Colonic mucosa (tissue), 4 donors: ENCODE measurements at regions not wholly inside any gene's neighbourhood (a gene's known extent, or its start where the extent isn't known, plus 50 kb on each side); places are given as distances from the start of the nearest gene placed in this dataset.
"Not testable (repeated sequence)": the region's sequence is repeated elsewhere in the genome, so short reads cannot be mapped to it uniquely, and the experiment has no call there.

Source experiments
- DNase-seq: peaks from one replicate; pipeline ENCODE4 v3.0.0-alpha.2; 2020
- H3K27ac ChIP-seq: fragments of 200-600 bp; one replicate; pipeline ENCODE4 v1.8.0; 2021
- H3K27me3 ChIP-seq: fragments of 200-600 bp; one replicate; pipeline ENCODE4 v1.8.0; 2021
- H3K36me3 ChIP-seq: fragments of 200-600 bp; one replicate; pipeline ENCODE4 v1.8.0; 2021
- H3K4me1 ChIP-seq: fragments of 200-600 bp; one replicate; pipeline ENCODE4 v1.8.0; 2021; ENCODE audit warnings: mild to moderate bottlenecking
- H3K4me3 ChIP-seq: fragments of 200-600 bp; one replicate; pipeline ENCODE4 v1.8.0; 2021
- H3K9ac ChIP-seq, 2 donors: one replicate each; pipeline ENCODE4 v1.7.0; 2013; ENCODE audit warnings: control low read depth in 2 of 2, low read depth in 2 of 2, low read length in 2 of 2
- H3K9me3 ChIP-seq: fragments of 200-600 bp; one replicate; pipeline ENCODE4 v1.8.0; 2021
- intact Hi-C: fragments of 100-400 bp; cut with DNase I; formaldehyde crosslinking; loops from one replicate; pipeline ENCODE4 v1.14.1; 2022
- TF ChIP-seq, protein P1 (sequence below): fragments of 200-600 bp; IDR thresholded peaks from one replicate; pipeline ENCODE4 v1.8.0; 2022; ENCODE audit warnings: antibody characterized with exemption, mild to moderate bottlenecking
- donor health status: healthy.
- donor health status: DM: no; HTN: no; CAD: no.
- donor health status: DM: no; HTN: no; CAD: no.

DNA sequence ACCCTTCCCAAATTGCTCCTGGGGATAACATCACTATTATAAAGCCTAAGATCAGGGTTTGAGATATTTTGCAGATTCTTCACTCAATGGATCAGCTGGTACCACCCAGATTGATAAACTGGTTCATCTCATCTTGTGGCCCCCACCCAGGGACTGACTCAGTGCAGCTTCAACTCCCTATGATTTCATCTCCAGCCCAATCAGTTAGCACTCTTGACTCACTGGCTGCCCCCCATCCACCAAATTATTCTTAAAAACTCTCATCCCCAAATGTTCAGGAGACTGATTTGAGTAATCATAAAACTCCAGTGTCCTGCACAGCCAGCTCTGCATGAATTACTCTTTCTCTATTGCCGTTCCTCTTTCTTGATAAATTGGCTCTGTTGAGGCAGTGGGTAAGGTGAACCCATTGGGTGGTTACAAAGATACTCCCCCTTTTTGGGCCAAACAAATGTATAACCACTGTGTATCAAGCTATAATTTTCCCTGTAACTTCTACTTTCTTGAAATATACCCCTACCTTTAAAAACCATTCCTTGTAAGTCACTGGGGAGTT, 263.3 kb upstream of the IL12B start:
- no peak for DNase-seq
- Histone ChIP-seq H3K36me3 (no peaks in the 10 kb centered on the region), H3K4me3 (no peak overlapping the region), H3K27me3 (no peaks in the 10 kb centered on the region), H3K4me1 (no peaks in the 10 kb centered on the region), H3K27ac (no peak overlapping the region), H3K9me3 (no peaks in the 10 kb centered on the region), H3K9ac (no peak overlapping the region)
- TF ChIP-seq, protein P1, sequence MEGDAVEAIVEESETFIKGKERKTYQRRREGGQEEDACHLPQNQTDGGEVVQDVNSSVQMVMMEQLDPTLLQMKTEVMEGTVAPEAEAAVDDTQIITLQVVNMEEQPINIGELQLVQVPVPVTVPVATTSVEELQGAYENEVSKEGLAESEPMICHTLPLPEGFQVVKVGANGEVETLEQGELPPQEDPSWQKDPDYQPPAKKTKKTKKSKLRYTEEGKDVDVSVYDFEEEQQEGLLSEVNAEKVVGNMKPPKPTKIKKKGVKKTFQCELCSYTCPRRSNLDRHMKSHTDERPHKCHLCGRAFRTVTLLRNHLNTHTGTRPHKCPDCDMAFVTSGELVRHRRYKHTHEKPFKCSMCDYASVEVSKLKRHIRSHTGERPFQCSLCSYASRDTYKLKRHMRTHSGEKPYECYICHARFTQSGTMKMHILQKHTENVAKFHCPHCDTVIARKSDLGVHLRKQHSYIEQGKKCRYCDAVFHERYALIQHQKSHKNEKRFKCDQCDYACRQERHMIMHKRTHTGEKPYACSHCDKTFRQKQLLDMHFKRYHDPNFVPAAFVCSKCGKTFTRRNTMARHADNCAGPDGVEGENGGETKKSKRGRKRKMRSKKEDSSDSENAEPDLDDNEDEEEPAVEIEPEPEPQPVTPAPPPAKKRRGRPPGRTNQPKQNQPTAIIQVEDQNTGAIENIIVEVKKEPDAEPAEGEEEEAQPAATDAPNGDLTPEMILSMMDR = no peak
- intact Hi-C loops = no loop called here

DNA sequence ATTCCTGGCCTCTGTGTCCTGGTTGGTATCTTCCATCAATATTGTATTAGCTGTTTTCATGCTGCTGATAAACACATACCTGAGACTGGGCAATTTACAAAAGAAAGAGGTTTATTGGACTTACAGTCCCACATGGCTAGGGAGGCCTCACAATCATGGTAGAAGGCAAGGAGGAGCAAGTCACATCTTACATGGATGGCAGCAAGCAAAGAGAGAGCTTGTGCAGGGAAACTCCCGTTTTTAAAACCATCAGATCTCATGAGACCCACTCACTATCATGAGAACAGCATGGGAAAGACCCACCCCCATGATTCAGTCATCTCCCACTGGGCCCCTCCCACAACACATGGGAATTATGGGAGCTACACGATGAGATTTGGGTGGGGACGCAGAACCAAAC, 265.3 kb upstream of the IL12B start:
- H3K9me3 ChIP-seq, H3K4me1 ChIP-seq, H3K27ac ChIP-seq, H3K27me3 ChIP-seq, H3K9ac ChIP-seq, H3K36me3 ChIP-seq, H3K4me3 ChIP-seq, DNase-seq, intact Hi-C loops: not testable (repeated sequence)

DNA sequence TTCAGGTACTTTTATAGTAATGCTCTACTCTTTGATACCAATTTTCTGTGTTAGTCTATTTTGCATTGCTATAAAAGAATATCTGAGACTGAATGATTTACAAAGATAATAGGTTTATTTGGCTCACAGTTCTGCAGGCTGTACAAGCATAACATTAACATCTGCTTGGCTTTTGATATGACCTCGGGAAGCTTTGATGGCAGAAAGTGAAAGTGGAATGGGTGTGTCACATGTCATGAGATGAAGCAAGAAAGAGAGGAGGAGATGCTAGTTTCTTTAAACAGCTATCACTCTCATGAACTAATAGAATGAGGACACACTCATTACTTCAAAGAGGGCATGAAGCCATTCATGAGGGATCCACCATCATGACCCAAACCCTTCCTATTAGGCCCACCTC, 270.9 kb upstream of the IL12B start:
- Histone ChIP-seq H3K4me3 (no peak overlapping the region), H3K4me1 (no peaks in the 10 kb centered on the region), H3K27me3 (no peaks in the 10 kb centered on the region), H3K27ac (no peak overlapping the region), H3K9me3 (no peaks in the 10 kb centered on the region), H3K9ac (no peak overlapping the region), H3K36me3 (no peaks in the 10 kb centered on the region)
- intact Hi-C loops = no loop called here
- TF ChIP-seq, protein P1 = no peak
- no peak for DNase-seq

DNA sequence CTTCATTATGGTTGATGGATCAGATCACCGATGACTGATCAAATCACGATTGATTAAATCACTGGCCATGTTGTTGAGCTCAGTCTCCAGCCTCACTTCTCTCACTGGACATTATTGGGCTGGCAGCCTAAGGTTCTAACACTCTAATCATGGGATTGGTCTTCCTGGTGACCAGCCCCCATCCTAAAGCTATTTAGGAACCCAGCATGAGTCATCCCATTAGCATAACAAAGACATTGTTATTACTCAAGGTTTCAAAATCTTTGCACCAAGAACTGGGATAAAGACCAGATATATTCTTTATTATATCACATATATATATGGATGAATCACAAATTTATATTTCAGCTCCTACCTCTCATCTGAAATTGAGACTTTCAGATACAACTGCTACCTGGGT, 272.1 kb upstream of the IL12B start:
- intact Hi-C loops = no loop called here
- Histone ChIP-seq H3K36me3 (no peaks in the 10 kb centered on the region), H3K27ac (no peak overlapping the region), H3K27me3 (no peaks in the 10 kb centered on the region), H3K4me3 (no peak overlapping the region), H3K4me1 (no peaks in the 10 kb centered on the region), H3K9ac (no peak overlapping the region), H3K9me3 (no peaks in the 10 kb centered on the region)
- no peak for DNase-seq
- TF ChIP-seq, protein P1 = no peak

DNA sequence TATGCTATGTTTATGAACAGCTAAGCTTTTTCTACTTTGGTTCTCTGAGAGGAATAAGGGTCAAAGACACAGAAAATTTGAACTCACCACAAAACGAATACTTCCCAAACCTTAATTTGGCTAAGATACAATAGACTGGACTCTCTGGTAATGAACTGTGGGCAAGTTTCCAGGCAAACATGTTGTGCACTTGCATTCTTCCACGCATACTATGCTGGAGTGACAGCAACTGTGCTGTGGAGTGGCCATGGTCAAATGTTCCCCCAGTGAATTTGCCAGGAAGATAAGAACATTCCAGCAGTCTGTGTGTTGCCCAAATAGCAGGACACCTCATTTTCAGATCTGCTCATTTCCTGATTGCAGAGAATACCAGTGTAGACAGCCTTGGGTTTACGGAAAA, 275.3 kb upstream of the IL12B start:
- TF ChIP-seq, protein P1 = no peak
- Histone ChIP-seq H3K9me3 (no peaks in the 10 kb centered on the region), H3K4me3 (no peak overlapping the region), H3K9ac (no peak overlapping the region), H3K36me3 (no peaks in the 10 kb centered on the region), H3K4me1 (no peaks in the 10 kb centered on the region), H3K27ac (no peak overlapping the region), H3K27me3 (no peaks in the 10 kb centered on the region)
- DNase-seq = no peak
- intact Hi-C loops = no loop called here

DNA sequence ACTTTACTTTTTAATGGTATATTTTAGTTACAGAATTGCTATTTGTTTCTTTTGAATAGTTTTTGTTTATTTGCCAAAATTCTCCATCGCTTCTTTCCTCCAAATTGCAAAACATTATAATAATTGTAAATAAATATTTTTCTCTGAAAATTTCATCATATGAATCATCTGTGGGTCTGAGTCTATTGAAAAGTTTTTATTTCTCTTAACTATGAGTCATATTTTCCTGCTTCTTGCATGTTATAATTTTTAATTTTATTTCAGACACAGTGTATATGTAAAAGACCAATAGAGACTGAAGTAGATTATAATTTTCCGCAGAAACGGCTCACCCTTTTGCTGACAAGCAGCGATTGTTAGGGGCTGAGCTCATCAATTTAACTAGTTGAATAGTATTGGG, 279.1 kb upstream of the IL12B start:
- Histone ChIP-seq H3K9me3 (no peaks in the 10 kb centered on the region), H3K9ac (no peak overlapping the region), H3K4me1 (no peaks in the 10 kb centered on the region), H3K4me3 (no peak overlapping the region), H3K27me3 (no peaks in the 10 kb centered on the region), H3K36me3 (no peaks in the 10 kb centered on the region), H3K27ac (no peak overlapping the region)
- TF ChIP-seq, protein P1 = no peak
- no peak for DNase-seq
- intact Hi-C loops = no loop called here
